WTC11 (cell line): ENCODE measurements at regions not wholly inside any gene's neighbourhood (a gene's known extent, or its start where the extent isn't known, plus 50 kb on each side); places are given as distances from the start of the nearest gene placed in this dataset.

Experiments used
- ATAC-seq: fragments of 200-7000 bp; cut with Tn5 transposase; 2 replicates; pipeline ENCODE4 v1.10.0; 2021; ENCODE audit warnings: mild to moderate bottlenecking, moderate library complexity
- CTCF ChIA-PET: fragments of 300-600 bp; sonication (Branson Sonifier 250); formaldehyde crosslinking; loops from one replicate; lab custom pipeline; 2021; ENCODE audit warnings: antibody characterized with exemption; lab: Charles Lee
- POLR2A ChIA-PET: fragments of 350-600 bp; sonication (Branson Sonifier 250); formaldehyde crosslinking; loops from one replicate; lab custom pipeline; 2021; ENCODE audit warnings: antibody characterized with exemption; lab: Charles Lee
- DNase-seq: peaks from one replicate; pipeline ENCODE4 v3.0.0; 2021; ENCODE audit warnings: low spot score
- H3K27ac Mint-ChIP-seq: 2 replicates; pipeline ENCODE4 v1.8.0; 2021; ENCODE audit warnings: mixed read lengths
- H3K27me3 Mint-ChIP-seq: 2 replicates; pipeline ENCODE4 v1.8.0; 2021; ENCODE audit warnings: low read depth, mild to moderate bottlenecking, moderate library complexity, mixed read lengths
- H3K36me3 Mint-ChIP-seq: 2 replicates; pipeline ENCODE4 v1.8.0; 2021; ENCODE audit warnings: mixed read lengths
- H3K4me1 Mint-ChIP-seq: 2 replicates; pipeline ENCODE4 v1.8.0; 2022; ENCODE audit warnings: mixed read lengths
- H3K4me3 Mint-ChIP-seq: 2 replicates; pipeline ENCODE4 v1.8.0; 2021; ENCODE audit warnings: mild to moderate bottlenecking, moderate library complexity, mixed read lengths
- H3K9me3 Mint-ChIP-seq: 2 replicates; pipeline ENCODE4 v1.8.0; 2021; ENCODE audit warnings: mixed read lengths
- AFF4 ChIP-seq: sonication (generic); formaldehyde crosslinking; IDR thresholded peaks from 2 replicates; pipeline ENCODE4 v1.8.1; 2023; ENCODE audit warnings: mild to moderate bottlenecking, missing genetic modification reagents, borderline replicate concordance
- OVOL2 ChIP-seq: fragments of 250-450 bp; sonication (Bioruptor Pico); IDR thresholded peaks from 2 replicates; pipeline ENCODE4 v1.9.0; 2021; ENCODE audit warnings: mild to moderate bottlenecking, borderline replicate concordance
- PRDM15 ChIP-seq: sonication (generic); formaldehyde crosslinking; IDR thresholded peaks from 2 replicates; pipeline ENCODE4 v1.8.0; 2022; ENCODE audit warnings: missing genetic modification reagents
- STAT6 ChIP-seq: sonication (generic); formaldehyde crosslinking; conservative IDR thresholded peaks from 2 replicates; pipeline ENCODE4 v1.8.1; 2023; ENCODE audit warnings: mild to moderate bottlenecking, low read depth, missing genetic modification reagents, moderate library complexity
- ZNF423 ChIP-seq: fragments of 250-450 bp; sonication (Bioruptor Pico); IDR thresholded peaks from 2 replicates; pipeline ENCODE4 v2.1.2; 2022; ENCODE audit warnings: mild to moderate bottlenecking, moderate library complexity
- ZNF512 ChIP-seq: sonication (generic); formaldehyde crosslinking; IDR thresholded peaks from 2 replicates; pipeline ENCODE4 v1.8.1; 2022; ENCODE audit warnings: missing genetic modification reagents, borderline replicate concordance
- TF ChIP-seq, protein P1 (sequence below): sonication (generic); formaldehyde crosslinking; IDR thresholded peaks from 2 replicates; pipeline ENCODE4 v1.8.0; 2022; ENCODE audit warnings: mild to moderate bottlenecking, missing genetic modification reagents

DNA sequence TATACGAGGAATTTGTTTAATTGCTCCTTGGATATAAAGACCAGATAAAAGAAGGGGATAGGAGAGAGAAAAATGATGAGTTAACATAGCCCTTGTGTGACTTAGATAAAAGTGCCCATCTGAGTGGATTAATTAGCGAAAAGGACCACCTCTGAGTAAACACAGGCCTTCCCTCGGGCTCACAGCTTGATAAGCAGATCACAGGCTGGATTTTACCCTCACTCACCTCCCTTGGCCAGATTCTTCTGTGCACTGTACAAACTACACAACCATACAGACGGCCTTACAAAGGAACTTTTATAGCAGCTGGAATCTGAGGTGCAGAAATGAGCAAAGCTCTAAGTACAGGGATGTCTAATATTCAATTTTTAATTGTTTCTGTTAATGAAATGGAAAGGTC, 112.4 kb upstream of the STT3B start:
- Mint-ChIP-seq H3K4me1 (peaks cover 5% of the 10 kb centered on the region), H3K27ac (no peak overlapping the region), H3K36me3 (no peaks in the 10 kb centered on the region), H3K9me3 (peaks cover 4% of the 10 kb centered on the region), H3K4me3 (no peak overlapping the region), H3K27me3 (no peaks in the 10 kb centered on the region)
- ChIA-PET CTCF (no interaction called here), POLR2A (no interaction called here)
- ATAC-seq: no peak
- TF ChIP-seq PRDM15 (CRISPR knock-in tag) (no peak), STAT6 (CRISPR knock-in tag) (no peak), ZNF512 (no peak)
- no peak for DNase-seq

- Mint-ChIP-seq H3K27me3 (no peaks in the 10 kb centered on the region), H3K36me3 (no peaks in the 10 kb centered on the region), H3K4me1 (peaks cover 5% of the 10 kb centered on the region), H3K4me3 (no peak overlapping the region), H3K9me3 (peaks cover 4% of the 10 kb centered on the region), H3K27ac (no peak overlapping the region)
- ChIA-PET CTCF (no interaction called here), POLR2A (no interaction called here)
- TF ChIP-seq OVOL2 (CRISPR knock-in tag): no peak
- TF ChIP-seq, protein P1, sequence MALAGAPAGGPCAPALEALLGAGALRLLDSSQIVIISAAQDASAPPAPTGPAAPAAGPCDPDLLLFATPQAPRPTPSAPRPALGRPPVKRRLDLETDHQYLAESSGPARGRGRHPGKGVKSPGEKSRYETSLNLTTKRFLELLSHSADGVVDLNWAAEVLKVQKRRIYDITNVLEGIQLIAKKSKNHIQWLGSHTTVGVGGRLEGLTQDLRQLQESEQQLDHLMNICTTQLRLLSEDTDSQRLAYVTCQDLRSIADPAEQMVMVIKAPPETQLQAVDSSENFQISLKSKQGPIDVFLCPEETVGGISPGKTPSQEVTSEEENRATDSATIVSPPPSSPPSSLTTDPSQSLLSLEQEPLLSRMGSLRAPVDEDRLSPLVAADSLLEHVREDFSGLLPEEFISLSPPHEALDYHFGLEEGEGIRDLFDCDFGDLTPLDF (CRISPR knock-in tag): no peak
- no peak for TF ChIP-seq AFF4 (CRISPR knock-in tag)
- no peak for TF ChIP-seq ZNF423 (CRISPR knock-in tag)
- no peak for ATAC-seq
- no peak for DNase-seq
Measured at GRCh38 chr3:31421314-31422048, 111.2 kb upstream of the STT3B start.
